Mucosa of stomach (tissue), 1 donor: ENCODE measurements at regions not wholly inside any gene's neighbourhood (a gene's known extent, or its start where the extent isn't known, plus 50 kb on each side); places are given as distances from the start of the nearest gene placed in this dataset.

ENCODE experiments used
- H3K27me3 ChIP-seq: one replicate; pipeline ENCODE4 v1.7.0; 2013; ENCODE audit warnings: mild to moderate bottlenecking, low read length; ENCODE audit not compliant: control insufficient read depth, insufficient read depth
- H3K36me3 ChIP-seq: one replicate; pipeline ENCODE4 v1.7.0; 2013; ENCODE audit warnings: low read length; ENCODE audit not compliant: control insufficient read depth, insufficient read depth
- H3K4me1 ChIP-seq: one replicate; pipeline ENCODE4 v1.7.0; 2013; ENCODE audit warnings: mild to moderate bottlenecking, low read length; ENCODE audit not compliant: control insufficient read depth, insufficient read depth
- H3K4me3 ChIP-seq: one replicate; pipeline ENCODE4 v1.7.0; 2013; ENCODE audit warnings: low read length
- H3K9ac ChIP-seq: one replicate; pipeline ENCODE4 v1.7.0; 2013; ENCODE audit warnings: mild to moderate bottlenecking, low read length, moderate library complexity
- H3K9me3 ChIP-seq: one replicate; pipeline ENCODE4 v1.7.0; 2013; ENCODE audit warnings: mild to moderate bottlenecking, low read length, moderate library complexity; ENCODE audit not compliant: control insufficient read depth
- donor health status: Pancreatic carcinoma.

DNA sequence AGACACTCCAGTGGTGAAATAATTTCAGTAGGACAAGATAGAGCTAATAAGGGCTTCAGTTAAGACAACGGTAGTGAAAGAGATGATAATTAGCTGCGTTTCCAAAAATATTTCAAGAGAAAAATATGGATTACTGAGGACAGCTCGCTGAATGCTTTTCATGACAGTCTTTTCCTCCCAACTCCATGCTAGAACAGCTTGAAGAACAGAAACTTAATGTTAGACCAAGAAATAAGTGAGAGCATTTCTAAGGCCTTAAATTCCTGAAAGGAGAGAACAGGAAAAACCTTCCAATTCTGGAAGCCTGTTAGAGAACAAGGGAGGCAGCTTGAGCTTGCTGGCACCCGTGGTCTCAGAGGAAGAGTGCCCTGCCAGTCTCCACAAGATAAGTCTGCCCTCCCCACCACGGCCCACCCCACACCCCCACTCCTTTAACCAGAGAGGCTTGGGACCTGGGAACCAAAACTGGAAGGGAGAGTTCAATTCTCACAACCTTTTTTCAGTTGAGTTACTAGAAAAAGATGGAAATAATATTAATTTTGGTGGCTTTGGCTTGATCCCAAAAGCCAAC is 1148.0 kb upstream of the CELF2 start:
- Histone ChIP-seq H3K4me3 (no peak overlapping the region), H3K4me1 (no peaks in the 10 kb centered on the region), H3K36me3 (no peaks in the 10 kb centered on the region), H3K27me3 (no peaks in the 10 kb centered on the region), H3K9ac (no peak overlapping the region), H3K9me3 (no peaks in the 10 kb centered on the region)

DNA sequence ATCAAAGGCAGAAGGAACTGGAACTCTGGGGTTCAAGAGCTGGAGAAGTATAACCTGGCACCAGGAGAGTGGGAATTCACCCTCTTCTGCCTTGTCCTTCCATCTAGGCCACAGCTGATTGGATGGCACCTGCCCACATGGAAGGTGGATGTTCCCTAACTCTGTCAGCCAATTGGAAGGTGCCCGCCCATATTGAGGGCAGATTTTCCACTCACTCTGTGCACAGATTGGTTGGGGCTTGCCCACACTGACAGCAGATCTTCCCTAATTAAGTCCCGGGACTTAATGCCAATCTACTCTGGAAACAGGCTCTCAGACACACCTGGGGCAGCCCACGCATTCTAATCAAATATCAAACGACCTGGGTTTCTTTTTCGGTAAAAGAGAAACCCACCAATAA is 1142.3 kb upstream of the CELF2 start:
- H3K9ac ChIP-seq: no peak overlapping the region
- no peaks in the 10 kb centered on the region for H3K9me3 ChIP-seq
- no peaks in the 10 kb centered on the region for H3K4me1 ChIP-seq
- no peaks in the 10 kb centered on the region for H3K27me3 ChIP-seq
- no peaks in the 10 kb centered on the region for H3K36me3 ChIP-seq
- no peak overlapping the region for H3K4me3 ChIP-seq

DNA sequence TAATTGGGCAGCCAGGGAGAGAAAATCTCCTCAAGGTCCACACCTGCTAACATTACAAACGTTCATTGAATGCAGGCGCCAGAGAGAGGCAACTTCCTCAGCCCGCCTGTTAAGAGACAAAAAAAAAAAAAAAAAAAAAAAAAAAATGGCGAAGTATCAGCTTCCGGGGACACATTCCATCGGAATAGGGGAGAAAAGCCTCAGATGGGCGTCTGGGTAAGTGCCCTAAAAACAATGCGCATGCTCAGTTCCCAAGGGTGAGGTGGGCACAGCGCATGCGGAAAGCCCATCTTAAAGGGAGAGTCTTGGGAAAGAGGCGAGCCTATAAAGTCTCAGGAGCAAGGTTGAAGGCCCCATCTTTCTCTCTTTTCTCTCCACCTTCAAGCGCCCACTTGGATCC is 1139.7 kb upstream of the CELF2 start:
- H3K27me3 ChIP-seq: no peaks in the 10 kb centered on the region
- H3K9ac ChIP-seq: no peak overlapping the region
- no peaks in the 10 kb centered on the region for H3K9me3 ChIP-seq
- no peaks in the 10 kb centered on the region for H3K36me3 ChIP-seq
- no peak overlapping the region for H3K4me3 ChIP-seq
- H3K4me1 ChIP-seq: no peaks in the 10 kb centered on the region

DNA sequence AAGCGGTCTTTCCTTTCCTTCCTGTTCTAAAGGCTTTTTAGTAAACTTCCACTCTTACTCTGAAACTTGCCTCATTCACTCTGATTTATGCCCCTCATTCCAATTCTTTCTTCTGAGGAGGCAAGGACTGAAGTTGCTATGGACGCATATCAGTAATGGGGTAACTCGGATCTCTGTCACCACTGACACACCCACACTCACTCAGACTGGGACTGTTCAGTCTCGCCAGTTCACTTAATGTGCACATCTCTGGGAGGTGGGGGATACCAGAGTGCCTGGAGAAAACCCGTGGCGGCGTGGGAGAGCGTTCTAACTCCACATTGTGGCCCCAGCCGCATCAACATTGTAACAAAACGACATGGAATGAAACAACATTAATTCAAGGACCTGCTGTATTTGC is 1139.3 kb upstream of the CELF2 start:
- Histone ChIP-seq H3K4me1 (no peaks in the 10 kb centered on the region), H3K27me3 (no peaks in the 10 kb centered on the region), H3K9ac (no peak overlapping the region), H3K9me3 (no peaks in the 10 kb centered on the region), H3K36me3 (no peaks in the 10 kb centered on the region), H3K4me3 (no peak overlapping the region)

DNA sequence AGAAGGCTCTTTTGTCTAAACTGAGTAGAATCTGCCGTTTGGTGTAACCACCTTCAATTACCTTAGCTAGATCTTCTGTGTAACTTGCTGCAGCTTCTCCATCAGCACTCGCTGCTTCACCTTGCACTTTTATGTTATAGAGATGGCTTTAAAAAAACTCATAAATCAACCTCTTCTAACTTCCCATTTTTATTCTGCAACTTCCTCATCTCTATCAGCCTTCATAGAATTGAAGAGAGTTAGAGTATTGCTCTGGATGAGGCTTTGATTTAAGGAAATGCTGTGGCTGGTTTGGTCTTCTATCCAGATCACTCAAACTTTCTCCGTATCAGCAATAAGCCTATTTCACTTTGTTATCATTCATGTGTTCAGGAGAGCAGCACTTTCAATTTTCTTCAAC is 1131.9 kb upstream of the CELF2 start:
- Histone ChIP-seq H3K9me3 (no peaks in the 10 kb centered on the region), H3K4me3 (no peak overlapping the region), H3K36me3 (no peaks in the 10 kb centered on the region), H3K27me3 (no peaks in the 10 kb centered on the region), H3K4me1 (no peaks in the 10 kb centered on the region), H3K9ac (no peak overlapping the region)

DNA sequence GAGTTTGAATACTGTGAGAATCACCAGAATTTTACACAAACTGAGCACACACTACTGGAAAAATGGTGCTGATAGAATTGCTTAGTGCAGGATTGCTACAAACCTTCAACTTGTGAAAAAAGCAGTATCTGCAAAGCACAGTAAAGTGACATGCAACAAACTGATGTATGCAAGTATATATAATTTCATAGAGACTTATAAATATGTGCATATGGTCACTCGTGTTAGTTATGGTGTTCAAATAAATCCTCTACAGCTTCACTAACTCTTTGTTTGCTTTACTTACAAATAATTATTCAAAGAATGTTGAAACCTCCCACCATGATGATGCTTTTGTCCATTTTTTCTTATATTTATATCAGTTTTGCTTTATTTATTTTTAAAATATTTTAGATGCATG is 1130.9 kb upstream of the CELF2 start:
- no peak overlapping the region for H3K9ac ChIP-seq
- no peaks in the 10 kb centered on the region for H3K36me3 ChIP-seq
- H3K9me3 ChIP-seq: no peaks in the 10 kb centered on the region
- H3K4me3 ChIP-seq: no peak overlapping the region
- no peaks in the 10 kb centered on the region for H3K4me1 ChIP-seq
- H3K27me3 ChIP-seq: no peaks in the 10 kb centered on the region

DNA sequence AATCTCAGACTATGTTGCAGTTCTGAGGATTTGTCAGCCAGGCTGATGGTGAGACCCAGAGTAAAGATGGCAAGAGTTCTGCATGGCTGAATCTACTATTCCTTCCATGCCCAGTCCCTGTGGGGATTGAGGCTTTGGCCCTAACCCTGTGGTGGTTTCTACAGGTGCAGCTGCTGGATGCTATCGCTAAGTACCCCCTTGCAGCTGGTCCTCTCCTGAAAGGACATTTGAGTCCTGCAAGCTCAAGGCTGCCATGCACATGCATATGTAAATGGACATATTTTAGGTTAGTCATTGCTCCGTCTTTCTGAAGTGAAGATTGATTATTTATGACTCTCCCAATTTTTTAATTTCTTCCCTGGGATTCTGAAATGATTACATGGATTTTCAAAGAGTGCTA is 1122.2 kb upstream of the CELF2 start:
- no peak overlapping the region for H3K9ac ChIP-seq
- H3K27me3 ChIP-seq: no peaks in the 10 kb centered on the region
- H3K4me3 ChIP-seq: no peak overlapping the region
- H3K4me1 ChIP-seq: no peaks in the 10 kb centered on the region
- no peaks in the 10 kb centered on the region for H3K36me3 ChIP-seq
- H3K9me3 ChIP-seq: no peaks in the 10 kb centered on the region

DNA sequence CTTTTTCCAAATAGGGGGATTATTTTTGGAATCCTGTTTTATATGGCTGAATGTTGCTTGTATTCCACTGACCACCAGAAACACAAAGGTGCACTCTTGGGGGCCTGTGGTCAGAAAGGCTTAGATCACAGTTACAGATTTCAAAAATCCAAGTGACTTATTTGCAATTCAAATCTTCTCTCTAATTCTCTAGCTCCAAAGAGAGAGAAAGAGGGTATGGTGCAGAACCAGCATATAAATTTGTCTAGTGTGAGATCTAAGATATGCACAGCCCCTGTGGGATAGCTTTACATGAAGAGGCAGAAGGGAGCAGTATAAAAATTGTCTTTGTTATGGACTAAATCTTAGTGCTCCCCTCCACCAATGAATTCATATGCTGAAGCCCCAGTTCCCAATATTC is 1121.7 kb upstream of the CELF2 start:
- Histone ChIP-seq H3K4me3 (no peak overlapping the region), H3K36me3 (no peaks in the 10 kb centered on the region), H3K4me1 (no peaks in the 10 kb centered on the region), H3K9ac (no peak overlapping the region), H3K27me3 (no peaks in the 10 kb centered on the region), H3K9me3 (no peaks in the 10 kb centered on the region)

DNA sequence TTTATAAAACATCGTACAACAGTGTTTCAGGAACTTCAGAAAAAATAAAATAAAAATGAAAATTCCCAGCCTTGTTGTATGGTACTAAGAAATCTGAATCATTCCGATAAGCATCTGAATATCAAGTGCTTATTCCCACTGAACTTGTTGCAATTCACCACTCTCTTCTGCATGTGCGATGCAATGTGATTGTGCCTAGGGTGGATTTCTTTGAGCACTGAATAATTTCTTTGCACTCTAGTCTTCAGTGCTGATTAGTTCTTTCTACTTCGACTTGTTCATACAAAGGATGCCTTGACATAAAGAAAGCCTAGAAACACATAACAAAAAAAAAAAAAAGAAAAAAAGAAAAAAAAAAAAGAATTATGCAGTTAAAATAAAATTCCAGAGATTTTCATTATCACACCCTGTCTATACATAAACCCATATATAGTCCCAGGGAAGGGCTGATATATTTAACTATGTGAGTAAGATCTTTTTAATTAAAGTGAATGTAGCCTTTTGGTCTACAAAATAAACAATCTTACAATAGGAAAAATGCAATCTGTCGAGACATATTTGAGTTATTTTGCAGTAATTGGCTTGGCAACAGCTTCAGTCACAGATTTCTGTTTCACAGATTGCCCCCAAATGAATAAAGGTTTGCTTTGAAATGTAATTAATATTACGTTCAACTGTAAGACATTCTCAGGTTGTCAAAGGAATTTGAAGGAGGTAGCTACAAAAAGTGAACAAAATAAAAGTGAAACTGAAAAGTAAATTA is 1118.9 kb upstream of the CELF2 start:
- Histone ChIP-seq H3K4me3 (no peak overlapping the region), H3K27me3 (no peaks in the 10 kb centered on the region), H3K9me3 (no peaks in the 10 kb centered on the region), H3K9ac (no peak overlapping the region), H3K36me3 (no peaks in the 10 kb centered on the region), H3K4me1 (no peaks in the 10 kb centered on the region)

DNA sequence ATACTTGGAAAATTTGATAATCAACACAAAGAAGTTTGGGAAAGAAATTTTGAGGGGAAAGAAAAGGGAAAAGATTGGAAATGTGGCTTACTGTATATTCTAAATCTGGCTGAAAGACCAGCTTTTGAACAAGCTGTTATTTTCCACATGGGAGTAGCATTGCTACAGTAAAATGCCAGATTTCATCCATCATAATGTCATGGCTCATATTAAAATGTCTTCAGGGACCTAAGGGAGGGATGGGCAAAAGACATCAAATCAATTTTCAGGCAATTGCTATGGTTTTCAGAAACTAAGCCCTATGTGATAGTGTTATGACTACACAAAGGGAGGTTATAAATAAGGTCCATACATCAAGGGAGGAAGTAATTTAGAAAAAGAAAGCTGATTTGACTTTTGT is 1116.9 kb upstream of the CELF2 start:
- Histone ChIP-seq H3K4me1 (no peaks in the 10 kb centered on the region), H3K27me3 (no peaks in the 10 kb centered on the region), H3K9ac (no peak overlapping the region), H3K4me3 (no peak overlapping the region), H3K36me3 (no peaks in the 10 kb centered on the region), H3K9me3 (no peaks in the 10 kb centered on the region)

DNA sequence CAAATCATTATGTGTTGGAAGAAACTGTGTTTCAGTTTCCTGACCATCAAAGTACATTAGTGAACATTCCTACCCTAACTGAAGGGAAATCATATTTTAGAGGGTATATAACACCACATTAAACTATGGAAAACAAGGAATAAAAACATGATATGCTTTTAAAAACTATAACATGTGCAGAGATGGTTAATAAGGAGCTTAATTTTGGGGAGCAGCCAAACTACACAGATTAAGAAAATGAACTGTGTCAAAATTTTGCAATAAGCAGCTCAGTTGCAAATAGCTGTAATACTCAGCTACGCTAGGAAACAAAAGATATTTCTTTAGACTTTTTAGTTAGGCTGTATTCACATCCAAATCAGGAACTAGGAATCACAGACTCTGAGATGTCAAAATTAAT is 1115.7 kb upstream of the CELF2 start:
- H3K36me3 ChIP-seq: no peaks in the 10 kb centered on the region
- no peak overlapping the region for H3K4me3 ChIP-seq
- no peaks in the 10 kb centered on the region for H3K4me1 ChIP-seq

DNA sequence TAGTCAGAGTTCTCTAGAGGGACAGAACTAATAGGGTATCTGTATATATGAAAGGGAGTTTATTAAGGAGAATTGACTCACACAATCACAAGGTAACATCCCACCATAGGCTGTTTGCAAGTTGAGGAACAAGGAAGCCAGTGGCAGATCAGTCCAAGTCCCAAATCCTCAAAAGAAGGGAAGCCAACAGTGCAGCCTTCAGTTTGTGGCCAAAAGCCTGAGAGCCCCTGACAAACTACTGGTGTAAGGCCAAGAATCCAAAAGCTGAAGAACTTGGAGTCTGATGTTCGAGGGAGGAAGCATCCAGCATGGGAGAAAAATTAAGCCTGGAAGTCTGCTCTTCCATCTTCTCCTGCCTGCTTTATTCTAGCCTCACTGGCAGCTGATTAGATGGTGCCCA is 1107.2 kb upstream of the CELF2 start:
- H3K4me3 ChIP-seq: no peak overlapping the region

More for the DNA sequence above, 1115.7 kb upstream of the CELF2 start:
- Histone ChIP-seq H3K9me3 (no peaks in the 10 kb centered on the region), H3K27me3 (no peaks in the 10 kb centered on the region), H3K9ac (no peak overlapping the region)

DNA sequence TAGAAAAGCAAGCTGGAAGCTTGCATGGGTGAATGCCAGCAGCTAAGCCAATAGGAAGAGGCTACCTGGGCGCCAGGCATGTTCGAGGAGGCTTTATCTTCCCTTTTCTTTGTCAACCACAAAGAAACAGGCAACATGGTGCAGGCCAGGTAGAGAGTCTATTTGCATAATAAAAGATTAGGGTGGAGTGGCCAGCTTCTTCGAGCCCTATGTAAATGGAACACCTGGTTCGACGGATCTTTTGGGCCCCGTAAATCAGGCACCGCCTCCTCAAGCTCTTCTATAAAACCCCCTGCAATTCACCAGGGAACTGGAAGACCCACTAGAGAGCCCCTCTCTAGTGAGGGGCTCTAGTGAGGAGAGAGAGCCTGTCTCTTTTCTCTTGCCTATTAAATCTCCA is 1106.2 kb upstream of the CELF2 start:
- H3K4me3 ChIP-seq: no peak overlapping the region
- no peaks in the 10 kb centered on the region for H3K36me3 ChIP-seq
- no peaks in the 10 kb centered on the region for H3K9me3 ChIP-seq
- no peak overlapping the region for H3K9ac ChIP-seq
- no peaks in the 10 kb centered on the region for H3K4me1 ChIP-seq
- no peaks in the 10 kb centered on the region for H3K27me3 ChIP-seq

More for the DNA sequence above, 1107.2 kb upstream of the CELF2 start:
- H3K36me3 ChIP-seq: no peaks in the 10 kb centered on the region
- no peaks in the 10 kb centered on the region for H3K9me3 ChIP-seq
- no peaks in the 10 kb centered on the region for H3K27me3 ChIP-seq
- no peak overlapping the region for H3K9ac ChIP-seq
- no peaks in the 10 kb centered on the region for H3K4me1 ChIP-seq
